CD4-positive, alpha-beta T cell treated with Interleukin-12 subunit alpha and Interleukin-12 subunit beta, for 1 hour (primary cell): ENCODE measurements at regions not wholly inside any gene's neighbourhood (a gene's known extent, or its start where the extent isn't known, plus 50 kb on each side); places are given as distances from the start of the nearest gene placed in this dataset.

Experiments used
- DNase-seq: peaks from one replicate; pipeline ENCODE4 v3.0.0-alpha.2; 2020

GRCh38 chr2:217070611-217071010 lies 210.7 kb upstream of the TNP1 start:
- no peak for DNase-seq

- no peak for DNase-seq
Observed at GRCh38 chr2:217070043-217070430, 210.2 kb upstream of the TNP1 start.

DNA sequence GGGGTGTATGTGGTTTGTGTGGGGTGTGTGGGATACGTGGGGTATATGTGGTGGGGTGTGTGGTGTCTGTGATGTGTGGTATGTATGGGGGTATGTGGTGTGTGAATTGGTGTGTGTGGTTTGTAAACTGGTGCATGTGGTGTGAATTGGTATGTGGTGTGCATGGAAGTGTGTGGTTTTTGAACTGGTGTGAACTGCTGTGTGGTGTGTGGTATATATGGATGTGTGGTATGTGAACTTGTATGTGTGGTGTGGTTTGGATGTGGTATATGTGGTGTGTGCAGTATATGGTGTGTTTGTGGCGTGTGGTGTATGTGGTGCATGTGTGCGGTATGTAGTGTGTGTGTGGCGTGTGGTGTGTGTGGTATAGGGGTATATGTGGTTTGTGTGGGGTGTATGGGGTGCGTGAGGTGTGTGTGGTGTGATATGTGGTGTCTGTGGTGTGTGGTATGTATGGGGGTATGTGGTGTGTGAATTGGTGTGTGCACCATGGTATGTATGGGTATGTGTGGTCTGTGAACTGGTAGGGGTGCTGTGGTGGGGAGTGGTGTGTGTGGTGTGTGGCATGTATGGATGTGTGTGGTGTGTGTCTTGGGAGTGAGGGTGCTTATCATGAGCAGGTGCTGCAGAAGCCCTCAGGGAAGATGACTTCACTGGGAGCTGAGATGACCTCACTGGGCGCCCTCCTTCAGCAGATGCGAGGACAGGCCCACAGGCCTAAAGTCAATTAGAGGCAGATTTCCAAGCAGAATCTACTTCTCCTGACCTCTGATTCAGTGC lies 209.6 kb upstream of the TNP1 start:
- no peak for DNase-seq

- DNase-seq: no peak
Observed at GRCh38 chr2:217068677-217069250, 208.9 kb upstream of the TNP1 start.

GRCh38 chr2:217067787-217068186 lies 207.9 kb upstream of the TNP1 start:
- no peak for DNase-seq

GRCh38 chr2:217066510-217067270 lies 206.8 kb upstream of the TNP1 start:
- DNase-seq: no peak

GRCh38 chr2:217065695-217066405 lies 206.0 kb upstream of the TNP1 start:
- no peak for DNase-seq

DNA sequence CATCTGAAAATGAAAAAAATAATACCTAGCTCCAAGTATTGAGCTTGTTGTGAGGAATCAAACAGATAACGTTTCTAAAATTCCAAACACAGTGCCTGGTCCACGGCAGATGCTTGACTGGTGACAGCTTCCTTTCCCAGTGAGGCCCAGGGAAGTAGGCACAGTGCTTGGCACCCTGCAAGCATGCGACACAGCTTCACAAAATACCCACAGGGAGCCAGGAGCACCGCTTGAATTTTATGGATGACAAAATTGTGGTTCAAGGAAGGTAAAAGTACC lies 205.1 kb upstream of the TNP1 start:
- no peak for DNase-seq

DNA sequence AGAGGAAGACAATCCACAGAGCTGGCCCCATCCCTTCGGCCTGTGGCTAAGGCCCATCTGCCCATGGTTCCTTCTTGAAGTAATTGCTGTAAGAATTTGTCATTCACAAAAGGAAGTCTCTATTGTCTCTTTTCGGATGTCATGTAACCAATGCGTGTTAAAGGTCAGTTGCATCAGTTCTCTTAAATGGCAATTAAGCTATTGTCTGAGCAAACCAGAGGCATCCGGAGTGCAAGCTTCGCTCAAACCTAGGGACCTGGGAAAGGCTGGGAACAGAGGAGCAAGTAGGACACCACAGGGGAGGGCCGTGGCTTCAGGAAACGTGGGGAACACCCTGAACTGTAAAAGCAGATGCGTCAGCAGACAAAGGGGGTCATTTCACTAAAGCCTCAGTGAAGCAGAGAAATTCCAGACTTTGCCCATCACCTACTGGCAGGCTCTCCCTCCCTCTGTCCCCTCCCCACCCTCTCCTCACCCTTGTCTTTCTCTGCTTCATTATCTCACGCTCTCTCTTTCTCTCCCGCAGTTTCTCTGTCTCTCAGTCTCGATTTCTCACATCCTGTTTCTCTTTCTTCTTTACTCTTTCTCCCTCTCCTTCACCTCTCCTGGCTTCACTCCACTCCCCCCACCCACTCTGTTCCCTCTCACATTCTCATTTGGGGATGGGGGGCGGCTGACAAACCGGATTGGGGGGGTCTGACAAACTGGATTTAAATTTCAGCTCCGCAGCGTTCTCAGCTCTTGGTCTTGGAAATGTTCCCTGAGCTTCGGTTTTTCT lies 204.6 kb upstream of the TNP1 start:
- DNase-seq: no peak

- no peak for DNase-seq
Observed at GRCh38 chr2:217063238-217063755, 203.4 kb upstream of the TNP1 start.

DNA sequence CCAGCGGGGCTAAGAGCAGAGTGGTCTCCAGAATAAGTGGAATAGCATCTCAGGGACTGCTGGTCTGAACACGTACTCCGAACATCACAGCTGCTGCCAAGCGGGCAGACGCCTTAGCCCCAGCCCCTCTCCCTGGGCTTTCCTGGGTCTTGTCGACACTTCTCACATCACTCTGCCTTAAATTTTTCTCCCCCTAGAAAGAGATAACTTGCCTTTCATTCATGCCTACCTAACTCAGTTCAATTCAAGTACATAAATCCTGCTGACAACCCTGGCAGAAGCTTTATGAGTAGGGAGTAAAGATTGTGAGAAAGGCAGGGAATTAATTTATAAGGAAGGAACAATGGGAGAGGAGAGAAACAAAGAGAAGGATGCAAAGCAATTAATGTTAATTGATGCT lies 202.9 kb upstream of the TNP1 start:
- DNase-seq: no peak

DNA sequence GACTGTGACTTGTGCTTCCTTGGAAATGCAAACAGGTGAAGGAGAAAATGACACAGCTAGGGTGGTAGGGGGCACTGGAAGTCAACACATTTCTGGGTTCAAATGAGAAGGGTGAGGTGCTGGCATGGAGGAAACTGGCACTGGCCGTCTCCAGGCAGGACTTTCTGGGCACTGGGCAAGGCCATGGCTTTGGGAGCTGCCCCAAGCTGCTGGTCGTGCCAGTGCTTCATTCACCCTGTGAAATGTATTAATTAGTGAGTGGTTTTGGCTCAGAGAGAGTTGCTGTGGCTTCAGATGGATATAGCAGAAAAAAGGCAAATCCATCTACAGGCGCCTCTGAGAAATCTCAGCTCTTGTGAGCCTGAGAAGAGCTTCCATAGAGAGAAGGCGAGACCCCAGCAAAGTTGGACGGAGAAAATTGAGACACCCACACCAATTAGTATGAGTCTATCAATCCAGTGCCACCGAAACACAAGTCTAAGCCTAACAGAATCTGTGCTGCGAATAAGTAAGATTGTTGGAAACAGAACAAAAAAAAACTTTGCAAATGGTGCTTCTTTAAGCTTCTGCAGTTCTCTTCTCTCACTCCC lies 202.1 kb upstream of the TNP1 start:
- DNase-seq: no peak

DNA sequence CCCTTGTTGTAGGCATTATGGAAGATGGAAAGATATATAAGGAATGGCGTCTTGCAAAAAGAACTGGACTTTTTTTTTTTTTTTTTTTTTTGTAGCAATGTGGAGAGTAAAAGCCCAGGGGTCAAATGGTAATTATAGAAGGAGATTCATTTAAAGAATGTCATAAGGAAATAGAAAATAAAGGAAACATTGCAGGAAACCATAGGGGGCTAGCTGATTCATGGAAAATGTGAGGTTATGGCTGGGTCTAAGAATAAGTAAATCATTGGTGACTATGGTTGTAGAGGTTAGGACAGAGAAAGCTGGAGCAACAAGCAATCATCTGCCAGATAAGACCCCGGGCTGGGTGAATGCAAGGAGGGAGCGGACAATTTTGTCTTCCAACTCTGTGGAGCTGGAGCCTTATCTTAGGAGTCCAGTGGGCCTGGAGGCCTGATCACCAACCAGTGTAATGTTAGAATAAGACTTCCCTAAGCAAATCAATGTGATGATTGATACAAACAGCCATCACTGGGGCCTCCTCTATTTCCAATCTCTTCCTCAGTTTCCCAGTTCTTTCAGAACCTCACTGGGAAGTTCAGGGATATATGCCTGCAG lies 201.2 kb upstream of the TNP1 start:
- no peak for DNase-seq

DNA sequence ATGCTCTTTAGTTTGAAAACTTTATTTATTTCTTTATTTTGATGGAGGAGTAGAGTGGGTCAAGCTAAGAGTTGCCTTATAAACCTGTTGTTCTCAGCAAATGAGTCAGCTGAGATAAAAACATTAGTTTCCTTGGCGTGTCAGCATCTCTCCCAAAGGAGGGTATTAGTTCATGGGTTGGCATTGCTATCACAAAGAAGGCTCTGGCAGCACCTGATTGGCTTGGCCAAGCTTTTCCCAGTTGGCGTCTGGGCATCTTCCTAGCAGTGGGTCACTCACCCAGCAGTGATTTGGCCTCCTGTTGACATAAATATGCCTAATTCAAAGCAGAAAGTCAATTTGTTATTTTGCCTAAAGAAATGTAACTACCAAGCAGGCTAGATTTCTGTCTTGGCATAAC lies 200.7 kb upstream of the TNP1 start:
- DNase-seq: no peak

GRCh38 chr2:217058791-217059755 lies 199.2 kb upstream of the TNP1 start:
- no peak for DNase-seq

DNA sequence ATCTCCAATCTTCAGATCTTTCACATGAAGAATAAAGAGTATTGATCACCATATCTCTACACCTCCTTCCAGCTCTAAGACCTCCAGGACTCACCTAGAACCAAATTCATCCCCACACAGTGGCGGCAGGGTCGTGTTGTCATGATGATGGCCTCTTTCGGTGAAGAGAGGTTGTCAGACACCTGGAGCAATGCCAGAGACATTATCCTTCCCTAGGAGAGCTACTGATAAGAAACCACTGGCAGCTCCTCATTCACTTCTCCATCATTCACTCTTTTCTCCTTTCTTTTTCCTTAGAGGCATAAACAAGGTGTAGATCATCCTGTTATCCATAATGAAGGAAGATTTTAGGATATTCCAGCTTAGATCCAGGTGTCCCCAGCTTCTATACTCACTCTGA lies 197.9 kb upstream of the TNP1 start:
- DNase-seq: no peak

DNA sequence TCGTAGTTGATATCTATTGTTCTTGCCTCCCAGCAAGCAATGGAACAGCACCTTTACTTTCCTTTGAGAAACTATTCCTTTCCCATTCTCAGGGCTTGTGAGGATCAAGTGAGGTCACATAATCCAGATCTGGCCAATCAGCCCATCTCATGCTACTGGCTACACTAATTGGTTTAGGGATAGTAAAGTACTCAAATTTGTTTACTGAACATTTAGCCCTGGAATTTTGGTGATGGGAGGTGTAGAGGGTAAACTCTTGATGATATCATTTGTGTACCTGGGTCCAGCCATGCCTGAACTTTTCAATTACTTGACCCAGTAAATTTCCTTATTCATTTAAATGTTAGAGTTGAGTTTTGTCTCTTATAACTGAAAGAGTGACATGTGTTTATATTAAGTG lies 195.8 kb upstream of the TNP1 start:
- no peak for DNase-seq

GRCh38 chr2:217054791-217055190 lies 194.9 kb upstream of the TNP1 start:
- DNase-seq: no peak

DNA sequence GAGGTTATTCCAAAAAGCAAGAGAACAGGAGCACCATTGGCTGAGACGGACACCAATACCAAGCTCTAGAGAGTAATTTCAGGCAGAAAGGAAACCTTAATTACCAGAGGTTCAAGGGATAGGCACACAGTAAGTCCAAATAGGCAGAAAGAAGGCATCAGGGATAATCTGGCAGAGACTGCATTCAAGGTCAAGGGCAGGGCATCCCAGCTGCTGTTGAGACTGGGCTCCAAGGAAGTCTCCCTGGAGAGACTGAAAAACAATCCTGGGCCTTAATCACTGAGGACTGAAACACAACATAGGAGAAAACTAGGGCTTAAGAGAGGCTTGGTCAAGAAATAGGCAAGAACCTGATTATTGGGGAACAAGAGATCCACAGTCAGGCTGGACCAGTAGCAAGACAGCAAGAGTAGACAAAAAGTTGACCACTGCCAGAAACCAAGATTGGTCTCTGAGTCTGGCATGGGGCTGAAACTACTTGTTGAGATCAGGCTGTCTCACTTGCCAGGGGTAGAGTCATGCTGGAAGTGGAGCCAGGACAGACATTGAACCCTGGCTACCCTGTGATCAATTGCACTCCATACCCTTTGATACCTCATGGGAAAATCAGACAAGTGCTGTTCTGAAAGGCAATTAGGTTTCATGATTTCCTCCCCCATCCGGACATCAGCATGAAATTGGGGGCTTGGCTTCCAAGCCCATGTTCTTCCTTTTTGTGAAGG lies 193.2 kb upstream of the TNP1 start:
- no peak for DNase-seq

DNA sequence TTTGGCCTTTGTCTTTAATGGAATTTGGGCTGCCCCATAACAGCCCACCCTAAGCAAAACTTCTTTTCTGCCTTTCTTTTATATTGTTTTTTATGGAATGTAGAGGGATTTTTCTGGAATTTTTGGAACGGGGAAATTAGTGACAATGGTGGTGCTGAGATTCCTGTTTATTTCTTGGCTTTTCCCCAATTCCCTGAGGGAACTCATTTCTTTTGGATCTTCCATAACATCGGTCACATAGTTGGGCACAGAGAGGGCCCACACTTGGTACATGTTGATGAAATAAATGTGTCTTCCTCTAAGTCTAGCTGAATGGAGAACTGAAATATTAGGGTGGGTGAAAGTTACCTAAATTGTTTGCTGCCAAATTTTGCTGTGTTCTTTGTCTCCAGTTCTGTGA lies 191.6 kb upstream of the TNP1 start:
- no peak for DNase-seq
